GM21360 (cell line): ENCODE measurements at regions not wholly inside any gene's neighbourhood (a gene's known extent, or its start where the extent isn't known, plus 50 kb on each side); places are given as distances from the start of the nearest gene placed in this dataset.

Source experiments
- ATAC-seq: cut with Tn5 transposase; IDR thresholded peaks from one replicate; pipeline ENCODE4 v1.9.1; 2021; ENCODE audit warnings: mild to moderate bottlenecking, moderate library complexity; ENCODE audit not compliant: unreplicated experiment

DNA sequence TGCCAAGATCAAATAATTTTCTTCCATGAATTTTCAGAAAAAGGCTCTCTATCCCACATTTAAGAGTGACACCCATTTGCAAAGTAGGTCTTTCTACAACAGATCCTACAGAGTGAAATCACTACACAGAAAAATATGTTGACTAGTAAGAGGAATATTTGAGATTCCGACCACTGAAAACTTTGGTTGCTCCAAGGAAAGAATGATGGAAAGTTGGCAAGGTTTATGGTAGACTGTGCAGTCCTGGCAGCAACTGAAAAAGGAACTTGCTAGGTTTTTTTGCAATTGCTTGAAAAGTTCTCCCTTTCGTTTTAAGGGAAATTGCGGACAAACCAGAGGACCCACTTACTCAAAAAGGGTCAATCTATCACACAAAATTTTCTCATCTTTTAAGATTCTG, 83.1 kb upstream of the TSPAN8 start:
- no peak for ATAC-seq

DNA sequence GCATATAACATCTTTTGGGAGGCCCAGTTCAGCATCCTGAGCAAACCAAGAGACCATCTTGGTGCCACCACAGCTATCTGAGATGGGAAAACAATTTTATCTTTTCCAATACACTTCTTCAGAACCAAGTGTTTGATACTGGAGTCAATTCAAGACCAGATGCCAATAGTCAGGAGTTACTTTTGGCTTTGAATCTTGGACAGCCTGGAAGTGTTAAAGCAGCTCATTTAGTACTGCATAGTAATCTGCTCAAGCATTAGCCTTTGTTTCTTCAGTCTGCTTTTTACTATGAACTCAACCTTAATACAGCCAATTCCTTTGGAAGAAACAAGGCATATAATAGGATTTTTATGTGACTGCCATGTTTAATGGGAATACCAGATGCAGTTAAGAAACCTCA, 81.9 kb upstream of the TSPAN8 start:
- ATAC-seq, result no peak

DNA sequence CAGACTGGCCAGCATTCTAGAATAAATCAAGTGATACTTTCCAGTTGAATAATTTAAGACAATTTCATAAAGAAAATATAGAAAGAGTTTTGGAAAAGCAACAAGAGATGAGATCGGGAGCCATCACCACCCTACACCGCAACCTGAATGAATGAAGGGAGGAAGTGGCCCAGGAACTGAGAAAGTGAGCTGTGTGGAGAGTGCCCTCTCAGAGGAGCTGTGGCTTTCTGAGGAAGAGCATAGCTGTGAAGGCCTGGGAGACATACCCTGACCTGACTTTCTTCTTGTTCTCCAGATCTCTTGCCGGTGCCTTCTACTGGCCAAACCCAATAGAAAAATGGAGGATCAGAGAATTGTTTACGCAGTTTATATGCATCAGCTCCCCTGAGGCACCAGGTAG, 79.3 kb upstream of the TSPAN8 start:
- no peak for ATAC-seq

DNA sequence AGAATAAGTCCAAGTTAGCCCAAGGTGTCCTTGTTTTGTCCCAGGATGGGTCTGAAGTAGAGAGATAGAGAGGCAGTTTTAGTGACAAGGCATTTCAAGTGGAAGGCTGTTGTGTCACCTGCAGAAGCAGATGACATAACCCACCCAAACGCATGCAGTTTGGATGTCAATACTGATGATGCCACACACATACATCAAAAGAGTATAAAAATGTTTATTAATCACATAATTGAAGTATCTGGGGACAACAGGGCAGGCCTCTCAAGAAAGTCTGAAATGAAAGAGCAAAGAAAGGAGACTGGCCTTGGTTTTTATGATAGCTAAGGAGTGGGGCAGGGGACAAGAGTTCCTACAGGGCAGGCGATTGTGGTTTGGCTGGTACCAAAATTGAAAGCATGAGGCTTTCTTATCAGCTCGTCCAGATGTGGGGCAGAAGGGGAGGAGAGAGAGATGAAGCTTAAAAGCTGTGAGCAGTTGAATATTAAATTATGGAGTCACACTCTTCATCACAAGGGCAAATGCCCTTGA, 78.4 kb upstream of the TSPAN8 start:
- no peak for ATAC-seq

DNA sequence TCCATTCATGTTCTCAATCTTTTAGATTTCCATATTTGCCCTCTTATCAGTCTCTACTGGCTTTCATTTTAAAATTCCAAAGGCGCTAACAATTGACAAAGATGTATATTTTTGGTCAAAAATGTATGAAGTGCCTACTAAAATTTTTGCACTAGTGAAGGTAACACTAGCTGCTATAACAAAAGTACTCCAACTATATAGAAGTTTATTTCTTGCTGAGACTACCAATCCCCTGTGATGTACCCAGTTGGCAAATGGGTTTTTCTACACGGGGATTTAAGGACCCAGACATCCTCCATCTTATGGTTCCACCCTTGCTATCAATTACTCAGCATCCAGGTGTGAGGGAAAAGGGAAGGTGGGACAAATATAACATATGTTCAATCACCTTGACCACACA, 75.3 kb upstream of the TSPAN8 start:
- ATAC-seq, result no peak

DNA sequence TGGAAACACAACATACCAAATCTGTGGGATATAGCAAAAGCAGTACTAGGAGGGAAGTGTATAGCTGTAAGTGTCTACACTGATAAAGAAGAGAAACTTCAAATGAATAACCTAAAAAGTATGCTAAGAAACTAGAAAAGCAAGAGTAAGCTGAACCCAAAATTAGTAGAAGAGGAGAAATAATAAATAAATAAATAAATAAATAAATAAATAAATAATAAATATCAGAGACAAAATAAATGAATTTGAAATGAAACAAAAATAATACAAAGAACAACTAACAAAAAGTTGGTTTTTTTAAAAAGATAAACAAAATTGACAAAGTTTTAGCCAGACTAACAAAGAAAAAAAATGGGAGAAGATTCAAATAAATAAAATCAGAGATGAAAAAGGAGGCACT, 72.7 kb upstream of the TSPAN8 start:
- no peak for ATAC-seq

DNA sequence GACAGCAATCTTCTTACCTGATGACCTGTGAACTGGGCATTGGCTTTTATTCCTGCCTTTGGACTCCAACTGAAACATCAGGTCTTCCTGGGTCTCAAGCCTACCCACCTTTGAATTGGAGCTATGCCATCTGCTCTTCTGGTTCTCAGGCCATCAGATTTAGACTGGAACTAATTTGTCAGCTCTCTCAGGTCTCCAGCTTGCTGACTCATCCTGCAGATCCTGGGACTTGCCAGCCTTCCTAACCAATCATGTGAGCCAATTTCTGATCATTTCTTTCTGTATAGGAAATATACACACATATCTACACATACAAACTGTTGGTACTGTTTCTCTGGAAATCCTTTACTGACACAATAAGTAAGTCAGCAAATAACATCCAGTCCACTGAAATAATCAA, 65.3 kb upstream of the TSPAN8 start:
- ATAC-seq, result no peak

DNA sequence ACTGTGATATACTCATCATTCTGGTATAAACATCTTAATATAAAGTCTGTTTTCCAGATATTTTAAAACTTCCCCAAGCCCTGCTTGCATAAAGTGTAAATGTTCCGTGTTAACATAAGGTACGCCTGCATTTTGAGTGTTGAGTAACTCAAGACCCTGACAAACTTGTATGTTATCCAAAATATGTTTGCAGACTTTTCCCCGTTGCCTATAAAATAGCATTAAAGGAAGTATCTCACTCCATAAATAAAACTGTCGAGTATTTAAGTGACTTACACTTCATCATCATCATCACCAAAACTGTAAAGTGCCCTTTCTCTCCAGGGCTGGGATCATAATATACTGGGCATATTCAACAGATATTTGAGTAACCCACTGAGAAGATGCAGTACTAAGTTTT, 64.6 kb upstream of the TSPAN8 start:
- ATAC-seq, result no peak

DNA sequence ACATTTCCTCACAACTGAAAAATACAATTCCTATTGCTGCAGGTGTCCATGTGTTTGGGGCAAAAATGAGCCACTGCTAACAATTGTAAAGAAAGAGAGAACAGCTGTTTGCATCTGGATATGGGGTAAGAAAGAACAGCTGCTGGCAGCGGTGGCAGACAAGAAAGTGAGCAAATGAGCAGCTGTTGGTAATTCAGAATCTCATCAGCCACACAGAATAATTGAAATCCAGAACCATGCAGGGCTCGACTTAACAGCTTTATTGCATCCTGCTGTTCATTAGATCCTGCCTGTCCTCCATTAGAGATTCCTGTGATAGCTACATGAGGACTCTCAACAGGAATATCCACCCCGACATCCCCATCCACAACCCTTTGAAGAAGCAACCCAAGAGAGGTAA, 62.5 kb upstream of the TSPAN8 start:
- ATAC-seq, result no peak

DNA sequence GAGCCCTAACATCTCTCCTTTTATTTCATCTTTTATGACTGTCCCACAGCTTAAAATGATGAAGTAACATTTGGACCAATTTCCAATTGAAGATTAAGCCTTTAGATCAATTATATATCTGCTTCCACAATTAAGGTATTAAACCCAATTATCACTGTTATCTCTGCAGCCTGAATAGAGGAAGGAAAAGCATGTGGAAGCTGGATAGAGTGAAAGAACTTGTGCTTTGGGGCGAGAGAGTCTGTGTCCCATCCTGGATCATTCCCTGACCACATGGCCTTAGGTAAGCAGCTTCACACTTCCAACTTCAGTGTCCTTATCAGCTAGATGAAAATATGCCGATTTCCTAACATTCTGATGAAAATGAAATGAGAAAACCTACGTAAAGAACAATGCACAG, 61.4 kb upstream of the TSPAN8 start:
- no peak for ATAC-seq

DNA sequence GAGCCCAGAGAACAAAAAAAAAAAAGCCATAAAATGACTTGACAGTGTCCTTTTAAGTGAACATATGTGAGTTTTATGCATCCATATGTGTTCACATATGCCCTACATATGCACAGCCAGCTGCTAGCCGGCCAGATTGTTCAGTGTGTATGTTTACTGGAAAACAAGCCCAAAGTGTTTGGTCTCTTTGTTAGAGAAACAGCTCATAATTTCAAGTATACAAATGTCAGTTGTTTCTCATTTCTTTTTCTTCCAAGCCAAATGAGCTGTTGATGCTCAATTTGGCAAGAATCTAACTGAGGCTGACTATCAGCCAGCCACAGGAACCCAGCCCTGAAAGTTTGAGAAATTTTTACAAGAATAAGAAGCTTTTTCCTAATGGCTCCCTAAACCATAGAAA, 60.8 kb upstream of the TSPAN8 start:
- ATAC-seq, result no peak

DNA sequence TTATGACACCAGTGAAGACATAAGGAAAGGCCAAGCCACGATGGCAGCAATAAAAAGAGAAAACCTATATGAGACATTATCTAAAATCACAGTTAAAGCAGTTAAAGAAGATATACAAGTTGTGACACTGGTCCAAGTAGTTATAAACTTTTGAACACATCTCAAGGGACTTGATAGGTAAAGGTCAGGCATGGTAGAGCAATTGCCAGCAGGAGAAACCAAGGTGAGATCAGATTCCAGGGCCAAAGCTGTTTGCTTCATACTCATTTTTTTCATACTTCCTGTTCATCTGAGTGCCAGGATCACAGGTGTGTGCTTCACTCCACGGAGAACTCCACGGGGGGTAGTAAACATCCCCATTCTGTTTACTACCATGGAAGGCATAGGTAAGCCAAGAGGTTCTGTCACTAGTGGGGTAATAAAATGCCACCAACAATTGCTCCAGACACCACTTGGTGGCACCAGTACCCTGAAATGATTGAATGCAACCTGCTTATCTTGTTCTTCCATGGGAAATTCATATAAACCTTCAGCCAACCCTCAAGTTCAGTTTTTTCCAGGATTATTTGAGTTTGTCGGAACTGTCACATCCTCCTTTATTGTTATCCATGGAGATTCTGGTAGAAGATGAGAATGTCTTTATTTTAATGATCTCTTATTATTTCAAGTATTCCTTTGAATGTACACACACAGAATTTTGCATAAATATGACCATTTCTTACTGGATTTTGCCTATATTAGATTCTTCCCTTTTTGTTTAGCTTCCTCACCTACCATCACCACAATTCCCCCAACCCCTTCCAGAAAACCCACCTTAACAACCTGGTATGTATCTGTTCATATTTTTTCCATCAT, 59.2 kb upstream of the TSPAN8 start:
- peak; percentile 78 for ATAC-seq

DNA sequence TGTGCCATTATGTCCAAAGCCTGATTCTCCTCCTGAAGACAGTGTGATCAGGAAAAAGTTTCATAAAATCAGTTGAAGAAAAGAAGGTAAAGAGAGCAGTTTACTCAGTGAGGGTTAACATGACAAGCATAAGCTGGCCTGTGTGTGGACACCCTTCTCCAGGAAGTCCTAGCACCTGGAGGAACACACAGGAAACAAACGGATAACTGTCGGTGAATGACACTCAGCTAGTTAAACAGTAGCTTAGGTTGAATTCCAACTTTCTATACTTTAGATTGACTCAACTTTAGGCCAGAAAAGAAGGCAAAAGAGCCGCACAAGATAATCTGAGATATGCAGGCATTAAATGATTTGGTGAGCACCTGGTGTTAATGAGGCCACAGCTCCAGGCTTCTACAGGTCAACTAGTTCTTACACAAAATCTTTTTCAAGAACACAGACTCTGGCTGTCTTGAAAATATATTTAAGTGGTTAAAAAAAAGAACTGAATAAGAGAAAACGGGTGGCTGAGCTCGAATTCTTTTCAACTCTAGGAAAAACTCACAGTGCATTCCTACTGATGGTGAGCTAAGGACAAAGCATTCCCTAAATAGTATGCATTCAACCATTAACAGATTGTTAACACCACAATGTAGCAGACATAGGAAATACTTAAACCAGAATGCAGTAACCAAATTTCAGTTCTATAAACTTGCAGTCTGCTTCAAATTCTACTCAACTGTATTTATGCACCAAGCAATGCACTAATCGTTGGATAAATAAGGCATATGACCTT, 56.9 kb upstream of the TSPAN8 start:
- ATAC-seq, result no peak

DNA sequence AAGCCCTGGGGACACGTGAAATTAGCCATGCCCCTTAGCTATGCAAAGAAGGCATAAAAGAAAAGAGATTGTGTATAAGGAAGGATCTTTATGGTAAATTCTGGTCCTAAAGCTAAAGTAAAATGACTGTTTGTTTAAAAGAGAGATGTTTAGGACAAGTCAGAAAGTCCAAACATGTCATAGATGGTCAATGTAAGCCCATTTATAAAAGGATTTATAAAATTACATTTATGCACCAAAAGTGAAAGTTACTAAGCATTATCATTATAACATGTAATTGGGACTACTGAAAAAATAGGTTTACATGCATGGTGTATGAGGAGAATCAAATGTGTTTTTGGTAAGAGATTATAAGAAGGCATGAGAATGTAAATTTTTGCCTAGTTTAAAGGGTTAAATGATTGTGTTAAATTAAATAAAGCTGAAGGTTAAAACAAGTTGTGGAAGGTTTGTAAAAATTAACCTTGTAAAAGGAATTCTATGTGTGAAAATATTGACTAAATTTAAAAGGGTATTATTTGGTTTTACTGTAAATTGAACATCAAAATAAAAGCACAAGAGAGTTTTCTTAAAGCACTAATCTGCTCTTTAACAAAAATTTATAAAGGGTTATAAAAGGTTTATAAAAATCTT, 50.4 kb upstream of the TSPAN8 start:
- no peak for ATAC-seq
